HEK293 (cell line): ENCODE measurements at regions not wholly inside any gene's neighbourhood (a gene's known extent, or its start where the extent isn't known, plus 50 kb on each side); places are given as distances from the start of the nearest gene placed in this dataset.

Source experiments
- CTCF ChIA-PET: fragments of 350-600 bp; formaldehyde crosslinking; extraction: SDS; loops from one replicate; lab custom pipeline; 2021; ENCODE audit warnings: antibody characterized with exemption; lab: Yijun Ruan, JAX
- POLR2A ChIA-PET: fragments of 300-600 bp; formaldehyde crosslinking; extraction: SDS; loops from one replicate; lab custom pipeline; 2020; ENCODE audit warnings: antibody characterized with exemption, inconsistent platforms; lab: Yijun Ruan, JAX
- H3K27ac ChIP-seq: fragments of 200-500 bp; sonication (Bioruptor generic); 2 replicates; pipeline ENCODE4 v1.5.1; 2014; ENCODE audit warnings: low read depth, low read length, control low read depth, inconsistent platforms; ENCODE audit errors: extremely low read depth
- H3K36me3 ChIP-seq, 2 experiments: fragments of 200-500 bp in 1 of 2; sonication (Bioruptor generic) in 1 of 2; 1 replicate in 1 of 2; 2 replicates in 1 of 2; pipeline ENCODE4 v1.5.1; 2014 to 2017; ENCODE audit warnings: inconsistent platforms in 2 of 2, low read length in 2 of 2; ENCODE audit not compliant: control insufficient read depth in 2 of 2, insufficient read depth in 1 of 2
- H3K4me1 ChIP-seq: fragments of 200-500 bp; sonication (Bioruptor generic); 2 replicates; pipeline ENCODE4 v1.5.1; 2014; ENCODE audit warnings: mild to moderate bottlenecking, low read length, inconsistent platforms; ENCODE audit not compliant: control insufficient read depth, insufficient read depth
- H3K4me3 ChIP-seq: 2 replicates; pipeline ENCODE4 v1.5.1; 2011; ENCODE audit warnings: low read depth, mild to moderate bottlenecking, control low read depth, low read length, moderate library complexity
- H3K9me3 ChIP-seq: fragments of 200-500 bp; sonication (Bioruptor generic); 2 replicates; pipeline ENCODE4 v1.5.1; 2014; ENCODE audit warnings: low read depth, low read length, inconsistent platforms; ENCODE audit not compliant: control insufficient read depth, insufficient read depth
- BCL11B ChIP-seq: fragments of 450-650 bp; formaldehyde crosslinking; IDR thresholded peaks from 2 replicates; pipeline ENCODE4 v1.5.1; 2016; ENCODE audit warnings: low read depth, missing biosample characterization, missing genetic modification characterization
- GFI1B ChIP-seq: fragments of 450-650 bp; formaldehyde crosslinking; IDR thresholded peaks from 2 replicates; pipeline ENCODE4 v1.5.1; 2016; ENCODE audit warnings: missing biosample characterization, missing genetic modification characterization
- PRDM1 ChIP-seq: fragments of 450-650 bp; formaldehyde crosslinking; IDR thresholded peaks from 2 replicates; pipeline ENCODE4; 2016; ENCODE audit warnings: missing biosample characterization, missing genetic modification characterization
- SCRT1 ChIP-seq: fragments of 450-650 bp; formaldehyde crosslinking; IDR thresholded peaks from 2 replicates; pipeline ENCODE4 v1.5.1; 2016; ENCODE audit warnings: missing biosample characterization, missing genetic modification characterization, borderline replicate concordance
- TRIM28 ChIP-seq: IDR thresholded peaks from 2 replicates; pipeline ENCODE4 v1.6.1; 2011; ENCODE audit warnings: low read length, control low read depth, borderline replicate concordance
- ZBTB21 ChIP-seq: fragments of 450-650 bp; formaldehyde crosslinking; IDR thresholded peaks from 2 replicates; pipeline ENCODE4 v1.5.1; 2017; ENCODE audit warnings: missing biosample characterization, missing genetic modification characterization
- ZFP3 ChIP-seq: fragments of 450-650 bp; formaldehyde crosslinking; IDR thresholded peaks from 2 replicates; pipeline ENCODE4 v1.5.1; 2016; ENCODE audit warnings: low read depth, missing biosample characterization, missing genetic modification characterization
- ZFP37 ChIP-seq: fragments of 450-650 bp; formaldehyde crosslinking; IDR thresholded peaks from 2 replicates; pipeline ENCODE4 v1.5.1; 2016; ENCODE audit warnings: missing biosample characterization, missing genetic modification characterization
- ZNF133 ChIP-seq: fragments of 450-650 bp; formaldehyde crosslinking; IDR thresholded peaks from 2 replicates; pipeline ENCODE4 v1.5.1; 2016; ENCODE audit warnings: missing biosample characterization, missing genetic modification characterization
- ZNF202 ChIP-seq: fragments of 450-650 bp; formaldehyde crosslinking; IDR thresholded peaks from 2 replicates; pipeline ENCODE4 v1.5.1; 2016; ENCODE audit warnings: missing biosample characterization, missing genetic modification characterization, borderline replicate concordance
- ZNF214 ChIP-seq: fragments of 450-650 bp; formaldehyde crosslinking; IDR thresholded peaks from 2 replicates; pipeline ENCODE4 v1.5.1; 2017; ENCODE audit warnings: missing biosample characterization, mild to moderate bottlenecking, missing genetic modification characterization, borderline replicate concordance
- ZNF24 ChIP-seq: fragments of 450-650 bp; formaldehyde crosslinking; IDR thresholded peaks from 2 replicates; pipeline ENCODE4 v1.5.1; 2016; ENCODE audit warnings: missing biosample characterization, missing genetic modification characterization
- ZNF292 ChIP-seq: fragments of 450-650 bp; formaldehyde crosslinking; IDR thresholded peaks from 2 replicates; pipeline ENCODE4 v1.5.1; 2016; ENCODE audit warnings: low read depth, missing biosample characterization, missing genetic modification characterization, borderline replicate concordance
- ZNF354C ChIP-seq: fragments of 450-650 bp; formaldehyde crosslinking; IDR thresholded peaks from 2 replicates; pipeline ENCODE4 v1.5.1; 2016; ENCODE audit warnings: missing biosample characterization, missing genetic modification characterization, low read depth, borderline replicate concordance
- ZNF366 ChIP-seq: fragments of 450-650 bp; formaldehyde crosslinking; conservative IDR thresholded peaks from 2 replicates; pipeline ENCODE4 v1.5.1; 2016; ENCODE audit warnings: missing biosample characterization, missing genetic modification characterization
- ZNF37A ChIP-seq: fragments of 450-650 bp; IDR thresholded peaks from 2 replicates; pipeline ENCODE4 v1.5.1; 2018; ENCODE audit warnings: missing biosample characterization, missing genetic modification characterization
- ZNF423 ChIP-seq: fragments of 450-650 bp; formaldehyde crosslinking; IDR thresholded peaks from 2 replicates; pipeline ENCODE4 v1.5.1; 2016; ENCODE audit warnings: missing biosample characterization, missing genetic modification characterization
- ZNF521 ChIP-seq: fragments of 450-650 bp; formaldehyde crosslinking; IDR thresholded peaks from 2 replicates; pipeline ENCODE4 v1.5.1; 2017; ENCODE audit warnings: missing biosample characterization, mild to moderate bottlenecking, missing genetic modification characterization
- ZNF571 ChIP-seq: fragments of 450-650 bp; formaldehyde crosslinking; IDR thresholded peaks from 2 replicates; pipeline ENCODE4 v1.5.0; 2017; ENCODE audit warnings: missing biosample characterization, missing genetic modification characterization
- ZNF621 ChIP-seq: fragments of 450-650 bp; formaldehyde crosslinking; IDR thresholded peaks from 2 replicates; pipeline ENCODE4 v1.5.1; 2017; ENCODE audit warnings: missing biosample characterization, missing genetic modification characterization
- ZNF677 ChIP-seq: fragments of 450-650 bp; IDR thresholded peaks from 2 replicates; pipeline ENCODE4 v1.5.0; 2018; ENCODE audit warnings: missing biosample characterization, mild to moderate bottlenecking, missing genetic modification characterization, moderate library complexity
- ZNF777 ChIP-seq: fragments of 450-650 bp; formaldehyde crosslinking; IDR thresholded peaks from 2 replicates; pipeline ENCODE4 v1.5.1; 2017; ENCODE audit warnings: missing biosample characterization, missing genetic modification characterization, borderline replicate concordance
- ZNF792 ChIP-seq: fragments of 450-650 bp; formaldehyde crosslinking; IDR thresholded peaks from 2 replicates; pipeline ENCODE4 v1.5.1; 2016; ENCODE audit warnings: missing biosample characterization, missing genetic modification characterization
- ZNF837 ChIP-seq: fragments of 450-650 bp; formaldehyde crosslinking; IDR thresholded peaks from 2 replicates; pipeline ENCODE4 v1.5.1; 2016; ENCODE audit warnings: missing biosample characterization, missing genetic modification characterization
- TF ChIP-seq, protein P1 (sequence below): fragments of 450-650 bp; formaldehyde crosslinking; IDR thresholded peaks from 2 replicates; pipeline ENCODE4 v1.5.1; 2017; ENCODE audit warnings: missing biosample characterization, missing genetic modification characterization
- TF ChIP-seq, protein P2 (sequence below): fragments of 450-650 bp; formaldehyde crosslinking; IDR thresholded peaks from 2 replicates; pipeline ENCODE4 v1.5.1; 2016; ENCODE audit warnings: missing biosample characterization, missing genetic modification characterization
- TF ChIP-seq, protein P3 (sequence below): fragments of 450-650 bp; formaldehyde crosslinking; IDR thresholded peaks from 2 replicates; pipeline ENCODE4 v1.5.1; 2016; ENCODE audit warnings: missing biosample characterization, missing genetic modification characterization
- TF ChIP-seq, protein P4 (sequence below): fragments of 450-650 bp; formaldehyde crosslinking; IDR thresholded peaks from 2 replicates; pipeline ENCODE4 v1.5.1; 2016; ENCODE audit warnings: missing biosample characterization, missing genetic modification characterization

DNA sequence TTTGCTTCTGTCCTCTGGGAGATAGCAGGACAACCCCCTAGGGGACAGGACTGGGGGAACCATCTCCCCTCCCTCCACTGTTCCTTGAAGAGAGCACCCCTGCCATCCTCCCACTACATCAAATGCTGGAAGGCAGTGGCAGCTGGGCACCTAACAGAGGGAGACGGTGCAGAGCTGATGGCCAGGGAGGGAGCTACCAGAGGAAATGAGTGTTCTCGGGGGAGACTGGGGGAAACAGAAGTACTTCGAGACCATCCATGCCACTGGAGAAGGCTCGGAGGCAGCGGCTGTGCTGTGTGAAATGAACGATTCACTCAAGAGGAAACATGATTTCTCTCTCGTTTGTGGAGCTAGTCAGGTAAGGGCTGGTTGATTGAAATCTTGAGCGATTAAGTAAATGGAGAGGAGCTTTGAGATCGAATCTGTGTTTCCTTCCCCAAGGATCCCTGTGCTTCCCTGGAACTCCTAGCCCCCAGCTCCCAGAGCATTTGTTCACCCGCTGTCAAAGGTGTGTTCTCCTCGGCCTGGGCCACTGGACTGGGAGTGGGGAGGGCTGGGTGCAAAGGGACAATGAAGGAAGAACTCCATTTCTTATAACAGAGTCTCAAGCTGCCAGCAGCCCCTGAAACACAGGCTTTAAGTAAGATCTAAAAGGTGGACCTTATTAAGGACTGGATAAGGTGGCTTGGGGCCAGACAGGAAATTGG, 261.3 kb upstream of the MOCS1 start:
- H3K9me3 ChIP-seq = no peaks in the 10 kb centered on the region
- ChIA-PET CTCF (interaction anchor here (0.5 kb wide), 1 partner anchor 533 kb away, joined by 6 read pairs; no protein-coding TSS in a partner anchor), POLR2A (no interaction called here)
- no peaks in the 10 kb centered on the region for H3K36me3 ChIP-seq
- TF ChIP-seq PRDM1 (tag by site-specific recombination) (no peak), ZNF24 (tag by site-specific recombination) (no peak), ZNF677 (tag by site-specific recombination) (no peak), GFI1B (tag by site-specific recombination) (no peak), ZNF792 (no peak), ZNF214 (tag by site-specific recombination) (no peak), BCL11B (tag by site-specific recombination) (no peak), ZNF837 (tag by site-specific recombination) (no peak), ZNF571 (tag by site-specific recombination) (no peak)
- no peaks in the 10 kb centered on the region for H3K4me1 ChIP-seq
- no peak overlapping the region for H3K4me3 ChIP-seq
- no peak overlapping the region for H3K27ac ChIP-seq

DNA sequence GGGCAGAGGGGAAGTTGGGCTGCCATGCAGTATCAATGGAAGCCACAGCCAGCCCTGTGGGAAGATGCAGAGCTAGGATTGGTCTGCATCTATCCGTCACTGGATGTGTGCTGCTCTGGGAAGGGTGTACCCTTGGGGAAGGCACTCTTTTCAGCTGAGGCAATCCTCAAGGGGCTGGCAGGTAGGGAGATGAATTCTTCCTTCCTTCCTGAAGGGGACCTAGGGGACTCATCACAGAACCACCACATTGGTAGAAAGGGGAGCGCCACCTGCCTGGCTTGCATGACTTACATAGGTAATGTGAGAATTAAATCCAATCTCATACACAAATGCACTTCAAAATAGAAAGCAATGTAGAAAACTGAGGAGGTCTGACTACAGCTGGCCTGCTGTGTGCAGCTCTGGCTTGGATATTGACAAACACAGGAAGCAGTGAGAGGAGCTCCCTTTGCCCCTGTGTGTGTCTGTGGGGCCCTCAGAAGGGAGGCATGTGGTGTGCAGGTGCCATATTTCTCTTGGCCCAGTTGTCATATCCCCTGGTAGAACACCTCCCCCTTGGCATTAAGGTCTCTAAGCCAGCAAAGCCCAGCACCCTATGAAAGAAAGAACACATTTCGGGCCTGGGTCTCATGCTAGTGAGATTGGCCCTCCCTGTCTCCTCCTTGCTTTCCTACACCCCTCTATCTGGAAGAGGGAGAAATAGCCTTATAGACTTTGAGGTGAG, 260.3 kb upstream of the MOCS1 start:
- H3K27ac ChIP-seq = no peak overlapping the region
- no peaks in the 10 kb centered on the region for H3K4me1 ChIP-seq
- POLR2A ChIA-PET = no interaction called here
- TF ChIP-seq ZFP37 = no peak
- TF ChIP-seq, protein P1, sequence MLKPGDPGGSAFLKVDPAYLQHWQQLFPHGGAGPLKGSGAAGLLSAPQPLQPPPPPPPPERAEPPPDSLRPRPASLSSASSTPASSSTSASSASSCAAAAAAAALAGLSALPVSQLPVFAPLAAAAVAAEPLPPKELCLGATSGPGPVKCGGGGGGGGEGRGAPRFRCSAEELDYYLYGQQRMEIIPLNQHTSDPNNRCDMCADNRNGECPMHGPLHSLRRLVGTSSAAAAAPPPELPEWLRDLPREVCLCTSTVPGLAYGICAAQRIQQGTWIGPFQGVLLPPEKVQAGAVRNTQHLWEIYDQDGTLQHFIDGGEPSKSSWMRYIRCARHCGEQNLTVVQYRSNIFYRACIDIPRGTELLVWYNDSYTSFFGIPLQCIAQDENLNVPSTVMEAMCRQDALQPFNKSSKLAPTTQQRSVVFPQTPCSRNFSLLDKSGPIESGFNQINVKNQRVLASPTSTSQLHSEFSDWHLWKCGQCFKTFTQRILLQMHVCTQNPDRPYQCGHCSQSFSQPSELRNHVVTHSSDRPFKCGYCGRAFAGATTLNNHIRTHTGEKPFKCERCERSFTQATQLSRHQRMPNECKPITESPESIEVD (tag by site-specific recombination) = no peak
- TF ChIP-seq ZNF521 = no peak
- TF ChIP-seq TRIM28 = no peak
- TF ChIP-seq ZNF133 = no peak
- TF ChIP-seq, protein P2, sequence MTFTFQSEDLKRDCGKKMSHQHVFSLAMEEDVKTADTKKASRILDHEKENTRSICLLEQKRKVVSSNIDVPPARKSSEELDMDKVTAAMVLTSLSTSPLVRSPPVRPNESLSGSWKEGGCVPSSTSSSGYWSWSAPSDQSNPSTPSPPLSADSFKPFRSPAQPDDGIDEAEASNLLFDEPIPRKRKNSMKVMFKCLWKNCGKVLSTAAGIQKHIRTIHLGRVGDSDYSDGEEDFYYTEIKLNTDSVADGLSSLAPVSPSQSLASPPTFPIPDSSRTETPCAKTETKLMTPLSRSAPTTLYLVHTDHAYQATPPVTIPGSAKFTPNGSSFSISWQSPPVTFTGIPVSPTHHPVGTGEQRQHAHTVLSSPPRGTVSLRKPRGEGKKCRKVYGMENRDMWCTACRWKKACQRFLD (tag by site-specific recombination) = no peak
- no peak for TF ChIP-seq ZNF202 (tag by site-specific recombination)
- no peak for TF ChIP-seq SCRT1 (tag by site-specific recombination)
- no peak for TF ChIP-seq ZNF366 (tag by site-specific recombination)
- TF ChIP-seq, protein P3, sequence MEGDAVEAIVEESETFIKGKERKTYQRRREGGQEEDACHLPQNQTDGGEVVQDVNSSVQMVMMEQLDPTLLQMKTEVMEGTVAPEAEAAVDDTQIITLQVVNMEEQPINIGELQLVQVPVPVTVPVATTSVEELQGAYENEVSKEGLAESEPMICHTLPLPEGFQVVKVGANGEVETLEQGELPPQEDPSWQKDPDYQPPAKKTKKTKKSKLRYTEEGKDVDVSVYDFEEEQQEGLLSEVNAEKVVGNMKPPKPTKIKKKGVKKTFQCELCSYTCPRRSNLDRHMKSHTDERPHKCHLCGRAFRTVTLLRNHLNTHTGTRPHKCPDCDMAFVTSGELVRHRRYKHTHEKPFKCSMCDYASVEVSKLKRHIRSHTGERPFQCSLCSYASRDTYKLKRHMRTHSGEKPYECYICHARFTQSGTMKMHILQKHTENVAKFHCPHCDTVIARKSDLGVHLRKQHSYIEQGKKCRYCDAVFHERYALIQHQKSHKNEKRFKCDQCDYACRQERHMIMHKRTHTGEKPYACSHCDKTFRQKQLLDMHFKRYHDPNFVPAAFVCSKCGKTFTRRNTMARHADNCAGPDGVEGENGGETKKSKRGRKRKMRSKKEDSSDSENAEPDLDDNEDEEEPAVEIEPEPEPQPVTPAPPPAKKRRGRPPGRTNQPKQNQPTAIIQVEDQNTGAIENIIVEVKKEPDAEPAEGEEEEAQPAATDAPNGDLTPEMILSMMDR (tag by site-specific recombination) = no peak
- no peak for TF ChIP-seq ZNF777 (tag by site-specific recombination)
- TF ChIP-seq ZFP3 (tag by site-specific recombination) = no peak
- TF ChIP-seq ZNF423 (tag by site-specific recombination) = no peak
- TF ChIP-seq, protein P4, sequence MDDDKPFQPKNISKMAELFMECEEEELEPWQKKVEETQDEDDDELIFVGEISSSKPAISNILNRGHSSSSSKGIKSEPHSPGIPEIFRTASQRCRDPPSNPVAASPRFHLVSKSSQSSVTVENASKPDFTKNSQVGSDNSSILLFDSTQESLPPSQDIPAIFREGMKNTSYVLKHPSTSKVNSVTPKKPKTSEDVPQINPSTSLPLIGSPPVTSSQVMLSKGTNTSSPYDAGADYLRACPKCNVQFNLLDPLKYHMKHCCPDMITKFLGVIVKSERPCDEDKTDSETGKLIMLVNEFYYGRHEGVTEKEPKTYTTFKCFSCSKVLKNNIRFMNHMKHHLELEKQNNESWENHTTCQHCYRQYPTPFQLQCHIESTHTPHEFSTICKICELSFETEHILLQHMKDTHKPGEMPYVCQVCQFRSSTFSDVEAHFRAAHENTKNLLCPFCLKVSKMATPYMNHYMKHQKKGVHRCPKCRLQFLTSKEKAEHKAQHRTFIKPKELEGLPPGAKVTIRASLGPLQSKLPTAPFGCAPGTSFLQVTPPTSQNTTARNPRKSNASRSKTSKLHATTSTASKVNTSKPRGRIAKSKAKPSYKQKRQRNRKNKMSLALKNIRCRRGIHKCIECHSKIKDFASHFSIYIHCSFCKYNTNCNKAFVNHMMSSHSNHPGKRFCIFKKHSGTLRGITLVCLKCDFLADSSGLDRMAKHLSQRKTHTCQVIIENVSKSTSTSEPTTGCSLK = no peak
- no peak for TF ChIP-seq ZBTB21
- TF ChIP-seq ZNF621 = no peak
- TF ChIP-seq ZNF292 (tag by site-specific recombination) = no peak
- no peak for TF ChIP-seq ZNF37A (tag by site-specific recombination)
- TF ChIP-seq ZNF354C = no peak
- H3K4me3 ChIP-seq = no peak overlapping the region
- CTCF ChIA-PET = interaction anchor here (0.5 kb wide), 1 partner anchor 532 kb away, joined by 6 read pairs; no protein-coding TSS in a partner anchor
- H3K9me3 ChIP-seq = no peaks in the 10 kb centered on the region
- H3K36me3 ChIP-seq = no peaks in the 10 kb centered on the region
